Thoracic aorta (tissue), 2 donors: ENCODE measurements at regions not wholly inside any gene's neighbourhood (a gene's known extent, or its start where the extent isn't known, plus 50 kb on each side); places are given as distances from the start of the nearest gene placed in this dataset.

ENCODE experiments used
- ATAC-seq: fragments of 150-250 bp; one replicate; pipeline ENCODE4 v1.8.0; 2017; ENCODE audit warnings: low read depth; ENCODE audit not compliant: insufficient number of reproducible peaks, low FRiP score
- DNase-seq: peaks from one replicate; pipeline ENCODE4 v3.0.0-alpha.2; 2020; ENCODE audit warnings: low spot score
- H3K27ac ChIP-seq, 2 donors: fragments of 200-600 bp; sonication (generic); 1 replicate in 1 of 2; 2 replicates in 1 of 2; pipeline ENCODE4 v1.5.1; 2016; ENCODE audit warnings: mild to moderate bottlenecking in 2 of 2, moderate library complexity in 2 of 2
- H3K27me3 ChIP-seq: fragments of 200-600 bp; sonication (generic); replicated peaks from 2 replicates; pipeline ENCODE4 v1.6.0; 2016; ENCODE audit warnings: mild to moderate bottlenecking; ENCODE audit not compliant: insufficient read depth
- H3K36me3 ChIP-seq: fragments of 200-600 bp; sonication (generic); one replicate; pipeline ENCODE4 v1.5.1; 2016
- H3K4me1 ChIP-seq, 2 donors: fragments of 200-600 bp; sonication (generic); 1 replicate in 1 of 2; 2 replicates in 1 of 2; pipeline versions ENCODE4 v1.5.1 to v1.6.0; 2016; ENCODE audit warnings: low read depth in 2 of 2, mild to moderate bottlenecking in 1 of 2; ENCODE audit not compliant: control insufficient read depth in 1 of 2
- H3K4me3 ChIP-seq: fragments of 200-600 bp; sonication (generic); 2 replicates; pipeline ENCODE4 v1.5.1; 2016; ENCODE audit warnings: mild to moderate bottlenecking
- H3K9me3 ChIP-seq: fragments of 200-600 bp; sonication (generic); 2 replicates; pipeline ENCODE4 v1.5.1; 2016
- CTCF ChIP-seq: fragments of 200-600 bp; sonication (generic); IDR thresholded peaks from one replicate; pipeline ENCODE4 v1.5.1; 2019; ENCODE audit warnings: antibody characterized with exemption

DNA sequence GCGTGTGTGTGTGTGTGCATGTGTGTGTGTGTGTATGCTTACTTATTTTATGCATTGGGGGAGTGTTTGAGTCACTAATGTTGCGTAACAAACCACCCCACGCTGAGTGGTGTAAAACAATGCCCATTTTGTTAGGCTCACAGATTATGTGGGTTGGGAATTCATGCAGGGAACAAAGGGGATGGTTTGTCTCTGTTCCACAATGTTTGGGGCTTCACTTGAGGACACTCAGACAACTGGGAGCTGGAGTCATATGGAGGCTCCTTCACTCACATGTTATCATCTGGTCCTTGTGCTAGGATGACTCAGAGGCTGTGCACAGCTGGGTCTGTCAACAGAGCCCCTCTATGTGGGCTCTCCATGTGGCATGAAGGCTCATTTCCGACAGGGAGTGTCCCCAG, 51.3 kb upstream of the LARGE1 start:
- DNase-seq = no peak
- H3K9me3 ChIP-seq = no peaks in the 10 kb centered on the region
- H3K27me3 ChIP-seq = no peaks in the 10 kb centered on the region
- no peaks in the 10 kb centered on the region for H3K36me3 ChIP-seq
- H3K4me1 ChIP-seq = no peaks in the 10 kb centered on the region
- no peak overlapping the region for H3K27ac ChIP-seq
- TF ChIP-seq CTCF = no peak
- no peak overlapping the region for H3K4me3 ChIP-seq
- no peak for ATAC-seq

- Histone ChIP-seq H3K27me3 (no peaks in the 10 kb centered on the region), H3K36me3 (no peaks in the 10 kb centered on the region), H3K9me3 (no peaks in the 10 kb centered on the region), H3K27ac (no peak overlapping the region), H3K4me1 (no peaks in the 10 kb centered on the region), H3K4me3 (no peak overlapping the region)
- TF ChIP-seq CTCF = no peak
- DNase-seq (no peak), ATAC-seq (no peak)
Observed at GRCh38 chr22:33975841-33976240, 55.6 kb upstream of the LARGE1 start.

DNA sequence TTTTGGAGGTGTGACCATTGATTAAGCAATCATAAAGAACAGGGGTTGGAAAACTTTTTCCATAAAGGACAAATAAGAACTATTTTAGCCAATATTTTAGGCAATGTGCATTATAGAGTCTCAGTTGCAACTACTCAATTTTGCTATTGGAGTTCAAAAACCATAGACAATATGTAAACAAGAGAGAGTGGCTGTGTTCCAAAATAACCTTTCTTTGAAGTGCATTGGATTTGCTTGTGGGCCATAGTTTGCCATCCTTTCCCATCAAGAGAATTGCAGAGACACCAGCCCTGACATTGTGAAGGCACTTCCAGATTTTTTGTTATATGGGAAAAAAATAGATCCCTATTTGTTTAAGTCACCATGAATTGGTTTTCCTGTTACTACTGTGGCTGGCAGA, 63.3 kb upstream of the LARGE1 start:
- ATAC-seq = no peak
- H3K36me3 ChIP-seq = no peaks in the 10 kb centered on the region
- DNase-seq = no peak

GRCh38 chr22:33984211-33984610, 63.9 kb upstream of the LARGE1 start:
- ATAC-seq = no peak
- no peak for DNase-seq
- no peak for TF ChIP-seq CTCF

More for the DNA sequence above, 63.3 kb upstream of the LARGE1 start:
- H3K4me3 ChIP-seq = no peak overlapping the region
- TF ChIP-seq CTCF = no peak
- H3K27me3 ChIP-seq = no peaks in the 10 kb centered on the region
- no peaks in the 10 kb centered on the region for H3K9me3 ChIP-seq
- no peak overlapping the region for H3K27ac ChIP-seq
- H3K4me1 ChIP-seq = peaks cover 0 to 5% of the 10 kb centered on the region in 2 donors

GRCh38 chr22:33984656-33985285, 64.5 kb upstream of the LARGE1 start:
- TF ChIP-seq CTCF = no peak
- Histone ChIP-seq H3K27me3 (no peaks in the 10 kb centered on the region), H3K4me3 (no peak overlapping the region), H3K27ac (no peak overlapping the region), H3K4me1 (peaks cover 0 to 5% of the 10 kb centered on the region in 2 donors), H3K36me3 (no peaks in the 10 kb centered on the region), H3K9me3 (no peaks in the 10 kb centered on the region)
- DNase-seq (no peak), ATAC-seq (no peak)

More at GRCh38 chr22:33984211-33984610, 63.9 kb upstream of the LARGE1 start:
- Histone ChIP-seq H3K9me3 (no peaks in the 10 kb centered on the region), H3K36me3 (no peaks in the 10 kb centered on the region), H3K4me1 (peaks cover 0 to 5% of the 10 kb centered on the region in 2 donors), H3K4me3 (no peak overlapping the region), H3K27ac (no peak overlapping the region), H3K27me3 (no peaks in the 10 kb centered on the region)
